GM06990 (cell line): ENCODE measurements at regions not wholly inside any gene's neighbourhood (a gene's known extent, or its start where the extent isn't known, plus 50 kb on each side); places are given as distances from the start of the nearest gene placed in this dataset.
A peak's percentile ranks its signal among the peaks of the same experiment; 100 is the strongest.
"Not testable (repeated sequence)": the region's sequence is repeated elsewhere in the genome, so short reads cannot be mapped to it uniquely, and the experiment has no call there.

Experiments used
- DNase-seq: peaks from one replicate; pipeline ENCODE4 v3.0.0-alpha.2; 2011; ENCODE audit not compliant: insufficient read length; ENCODE audit errors: extremely low read depth
- H3K27me3 ChIP-seq: replicated peaks from 2 replicates; pipeline ENCODE4 v1.6.0; 2011; ENCODE audit warnings: low read length; ENCODE audit not compliant: control insufficient read depth, insufficient read depth
- H3K36me3 ChIP-seq: 2 replicates; pipeline ENCODE4 v1.5.1; 2011; ENCODE audit warnings: low read length; ENCODE audit not compliant: control insufficient read depth, insufficient read depth
- H3K4me3 ChIP-seq: replicated peaks from 2 replicates; pipeline ENCODE4 v1.5.1; 2011; ENCODE audit warnings: low read depth, mild to moderate bottlenecking, control low read depth, low read length
- TF ChIP-seq, protein P1 (sequence below): IDR thresholded peaks from 2 replicates; pipeline ENCODE4 v1.5.1; 2011; ENCODE audit warnings: low read length, control low read depth, mild to moderate bottlenecking, inconsistent platforms; ENCODE audit not compliant: insufficient read depth, poor library complexity, severe bottlenecking

DNA sequence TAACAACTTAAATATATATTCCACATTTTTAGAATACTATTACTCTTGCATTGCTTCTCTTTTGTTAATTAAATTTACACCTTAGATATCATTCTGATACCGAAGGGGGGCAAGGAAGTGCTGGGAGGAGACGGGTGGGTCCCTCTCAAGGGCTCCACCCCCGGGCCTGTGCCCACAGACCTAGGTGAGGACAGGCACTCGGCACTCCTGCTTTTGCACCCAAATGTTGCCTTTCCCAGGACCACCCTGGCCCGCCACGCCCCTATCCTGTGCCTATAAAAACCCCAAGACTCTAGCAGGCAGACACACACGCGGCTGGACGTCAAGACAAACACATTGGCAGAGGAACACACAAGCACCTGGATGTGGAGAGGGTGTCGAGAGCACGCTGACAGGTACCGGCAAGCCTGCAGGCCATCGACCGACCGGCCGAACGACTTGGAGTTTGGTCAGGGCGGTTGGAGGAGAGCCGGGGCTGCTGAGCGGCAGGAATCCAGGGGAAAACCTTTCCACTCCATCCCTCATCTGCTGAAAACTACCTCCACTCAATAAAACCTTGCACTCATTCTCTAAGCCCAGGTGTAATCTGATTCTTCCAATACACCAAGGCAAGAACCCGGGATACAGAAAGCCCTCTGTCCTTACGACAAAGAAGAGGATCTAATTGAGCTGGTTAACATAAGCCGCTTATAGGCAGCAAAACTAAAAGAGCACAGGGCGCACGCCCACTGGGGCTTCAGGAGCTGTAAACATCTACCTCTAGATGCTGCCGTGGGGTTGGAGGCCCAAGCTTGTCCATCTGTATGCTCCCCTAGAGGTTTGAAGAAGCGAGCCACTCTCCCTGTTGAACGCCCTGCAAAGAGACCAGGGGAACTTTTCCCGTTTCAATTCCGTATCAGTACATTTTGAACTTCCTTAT, 197.4 kb upstream of the PRSS16 start:
- H3K36me3 ChIP-seq = no peaks in the 10 kb centered on the region
- H3K27me3 ChIP-seq = no peaks in the 10 kb centered on the region
- no peak for DNase-seq
- H3K4me3 ChIP-seq = no peak overlapping the region
- TF ChIP-seq, protein P1, sequence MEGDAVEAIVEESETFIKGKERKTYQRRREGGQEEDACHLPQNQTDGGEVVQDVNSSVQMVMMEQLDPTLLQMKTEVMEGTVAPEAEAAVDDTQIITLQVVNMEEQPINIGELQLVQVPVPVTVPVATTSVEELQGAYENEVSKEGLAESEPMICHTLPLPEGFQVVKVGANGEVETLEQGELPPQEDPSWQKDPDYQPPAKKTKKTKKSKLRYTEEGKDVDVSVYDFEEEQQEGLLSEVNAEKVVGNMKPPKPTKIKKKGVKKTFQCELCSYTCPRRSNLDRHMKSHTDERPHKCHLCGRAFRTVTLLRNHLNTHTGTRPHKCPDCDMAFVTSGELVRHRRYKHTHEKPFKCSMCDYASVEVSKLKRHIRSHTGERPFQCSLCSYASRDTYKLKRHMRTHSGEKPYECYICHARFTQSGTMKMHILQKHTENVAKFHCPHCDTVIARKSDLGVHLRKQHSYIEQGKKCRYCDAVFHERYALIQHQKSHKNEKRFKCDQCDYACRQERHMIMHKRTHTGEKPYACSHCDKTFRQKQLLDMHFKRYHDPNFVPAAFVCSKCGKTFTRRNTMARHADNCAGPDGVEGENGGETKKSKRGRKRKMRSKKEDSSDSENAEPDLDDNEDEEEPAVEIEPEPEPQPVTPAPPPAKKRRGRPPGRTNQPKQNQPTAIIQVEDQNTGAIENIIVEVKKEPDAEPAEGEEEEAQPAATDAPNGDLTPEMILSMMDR = no peak

DNA sequence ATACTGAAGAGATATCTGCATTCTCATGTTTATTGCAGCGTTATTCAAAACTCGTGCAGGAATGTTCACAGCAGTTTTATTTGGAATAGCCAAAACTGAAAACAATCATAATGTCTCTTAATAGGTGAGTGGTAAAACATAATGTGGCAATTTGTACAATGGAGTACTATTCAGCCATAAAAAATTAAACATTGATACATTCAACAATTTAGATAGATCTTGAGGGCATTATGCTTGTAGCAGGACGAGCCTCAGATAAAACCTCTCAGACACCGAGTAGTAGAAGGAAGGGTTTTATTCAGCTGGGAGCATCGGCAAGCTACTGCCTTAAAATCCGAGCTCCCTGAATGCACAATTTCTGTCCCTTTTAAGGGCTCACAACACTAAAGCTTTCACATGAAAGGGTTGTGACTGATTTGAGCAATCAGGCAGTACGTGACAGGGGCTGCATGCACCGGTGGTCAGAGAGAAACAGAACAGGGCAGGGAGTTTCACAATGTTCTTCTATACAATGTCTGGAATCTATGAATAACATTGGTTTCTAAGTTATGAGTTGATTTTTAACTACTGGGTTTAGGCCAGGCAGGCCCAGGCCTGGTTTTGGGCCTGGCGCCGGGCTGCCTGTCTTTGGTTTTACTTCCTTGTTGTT, 195.3 kb upstream of the PRSS16 start:
- not testable (repeated sequence) for H3K36me3 ChIP-seq, DNase-seq, H3K4me3 ChIP-seq, H3K27me3 ChIP-seq

DNA sequence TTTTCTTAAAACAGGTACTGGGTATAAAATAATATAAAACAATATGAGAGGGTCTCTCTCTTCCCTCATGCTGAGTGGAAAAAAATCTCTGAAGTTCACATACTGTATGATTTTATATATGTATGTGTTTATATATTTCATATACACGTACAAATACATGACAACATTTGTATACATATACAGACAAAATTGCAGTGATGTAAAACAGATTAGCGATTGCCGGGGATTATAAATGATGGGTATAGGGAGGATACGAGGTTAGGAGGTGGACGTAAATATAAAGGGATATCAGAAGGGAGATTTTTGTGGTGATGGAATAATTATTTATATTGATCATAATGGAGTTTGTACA, 194.8 kb upstream of the PRSS16 start:
- no peaks in the 10 kb centered on the region for H3K27me3 ChIP-seq
- TF ChIP-seq, protein P1 = no peak
- no peaks in the 10 kb centered on the region for H3K36me3 ChIP-seq
- H3K4me3 ChIP-seq = no peak overlapping the region
- DNase-seq = peak; percentile 24

DNA sequence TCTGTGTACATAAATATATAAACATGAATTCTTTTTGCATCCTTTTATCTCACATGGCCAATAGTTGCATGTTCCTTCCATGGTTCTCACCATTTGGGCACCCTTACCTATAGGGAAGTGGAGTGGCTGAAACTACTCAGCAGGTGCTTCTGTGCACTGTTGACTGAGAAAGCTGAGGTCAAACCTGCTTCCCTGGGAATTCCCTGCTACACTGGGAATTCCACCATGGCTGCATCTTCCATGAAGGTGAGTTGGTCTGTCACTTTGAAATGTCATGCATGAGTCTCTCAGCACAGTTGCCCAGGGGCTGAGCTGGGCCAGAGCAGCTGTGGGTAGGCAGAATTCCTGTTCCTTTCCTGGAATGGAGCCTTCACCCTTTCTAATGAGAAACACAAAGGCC, 193.8 kb upstream of the PRSS16 start:
- no peak for DNase-seq
- Histone ChIP-seq H3K4me3 (no peak overlapping the region), H3K36me3 (no peaks in the 10 kb centered on the region), H3K27me3 (no peaks in the 10 kb centered on the region)
- TF ChIP-seq, protein P1 = no peak

DNA sequence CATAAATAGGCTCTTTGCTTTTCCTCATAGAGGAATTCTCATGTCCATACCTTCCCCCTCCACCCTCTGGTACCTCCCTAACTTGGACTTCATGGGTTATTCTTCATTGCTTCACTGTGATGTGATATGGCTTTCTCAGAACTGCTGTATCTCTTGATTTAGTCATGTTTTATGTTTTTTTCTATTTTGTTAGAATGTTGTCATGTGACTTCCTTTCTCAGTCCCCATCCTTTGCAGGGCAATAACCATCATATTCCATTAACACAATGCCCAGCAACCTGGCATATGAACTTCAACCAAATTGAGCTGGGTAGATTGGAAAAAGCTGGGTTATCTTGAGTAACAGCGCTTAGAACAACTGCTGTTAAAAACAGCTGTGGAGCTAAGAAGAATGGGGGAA, 190.9 kb upstream of the PRSS16 start:
- H3K36me3 ChIP-seq = no peaks in the 10 kb centered on the region
- H3K27me3 ChIP-seq = no peaks in the 10 kb centered on the region
- TF ChIP-seq, protein P1 = no peak
- DNase-seq = no peak
- no peak overlapping the region for H3K4me3 ChIP-seq

DNA sequence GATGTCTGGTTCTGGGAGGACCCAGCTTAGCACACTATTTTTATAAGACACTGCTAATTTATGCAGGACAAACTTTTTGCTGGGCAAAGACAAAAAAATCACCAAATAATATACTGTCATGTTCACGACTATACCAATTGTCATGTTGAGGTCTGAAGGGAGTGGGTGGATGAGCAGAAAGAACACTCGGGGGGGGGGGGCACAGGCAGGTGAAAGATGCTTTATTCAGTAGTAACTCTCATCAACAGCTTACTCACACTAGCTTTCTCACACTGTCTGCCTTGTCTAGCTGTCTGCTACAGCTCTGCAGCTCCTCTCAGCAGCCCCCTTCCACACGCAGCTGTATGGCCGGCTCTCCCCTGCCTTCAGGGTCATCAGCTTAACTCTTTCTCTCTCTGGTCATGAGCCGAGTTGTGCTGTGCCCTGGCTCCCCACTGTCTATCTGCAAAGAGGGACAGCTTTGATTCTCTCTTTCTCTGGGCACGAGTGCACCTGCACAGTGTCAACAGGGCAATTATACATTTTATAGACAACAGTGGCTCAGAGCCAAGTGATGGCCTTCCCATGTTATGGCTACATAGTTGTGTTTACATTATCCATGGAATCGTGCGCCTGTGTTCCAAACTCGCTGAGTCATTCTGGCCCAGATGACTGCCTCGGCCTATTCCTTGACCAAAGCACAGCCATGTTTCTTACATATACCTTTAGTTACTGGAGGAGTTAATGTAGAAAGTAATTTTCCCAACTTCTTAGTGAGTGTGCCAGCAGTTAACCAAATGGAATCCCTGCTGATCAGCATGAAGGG, 187.7 kb upstream of the PRSS16 start:
- Histone ChIP-seq H3K4me3 (no peak overlapping the region), H3K36me3 (no peaks in the 10 kb centered on the region), H3K27me3 (no peaks in the 10 kb centered on the region)
- DNase-seq = no peak
- TF ChIP-seq, protein P1 = no peak
